HG02970 (cell line): ENCODE measurements at regions not wholly inside any gene's neighbourhood (a gene's known extent, or its start where the extent isn't known, plus 50 kb on each side); places are given as distances from the start of the nearest gene placed in this dataset.

Source experiments
- ATAC-seq: cut with Tn5 transposase; IDR thresholded peaks from one replicate; pipeline ENCODE4 v1.9.1; 2021; ENCODE audit warnings: mild to moderate bottlenecking, moderate library complexity, moderate number of reproducible peaks; ENCODE audit not compliant: unreplicated experiment, low FRiP score

DNA sequence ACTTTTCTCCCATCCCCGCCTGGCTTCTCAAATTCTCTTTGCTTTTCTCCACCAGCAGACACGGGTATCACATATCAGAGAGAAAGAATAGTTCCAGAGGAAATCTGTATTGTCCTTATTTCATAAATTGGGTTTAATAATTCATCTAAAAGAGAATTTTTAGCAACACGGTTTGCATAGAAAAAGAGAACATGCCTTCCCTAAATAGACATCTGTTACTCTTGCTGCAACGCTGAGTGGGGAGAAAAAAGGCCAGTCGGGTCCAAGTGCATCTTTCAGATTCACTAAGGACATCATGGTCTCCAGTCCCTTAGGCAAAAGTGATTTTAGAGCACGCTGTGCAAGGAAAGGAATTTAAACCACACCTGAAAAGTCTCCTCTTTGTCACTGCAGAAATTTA, 201.3 kb downstream of the ABHD5 start:
- ATAC-seq = no peak

DNA sequence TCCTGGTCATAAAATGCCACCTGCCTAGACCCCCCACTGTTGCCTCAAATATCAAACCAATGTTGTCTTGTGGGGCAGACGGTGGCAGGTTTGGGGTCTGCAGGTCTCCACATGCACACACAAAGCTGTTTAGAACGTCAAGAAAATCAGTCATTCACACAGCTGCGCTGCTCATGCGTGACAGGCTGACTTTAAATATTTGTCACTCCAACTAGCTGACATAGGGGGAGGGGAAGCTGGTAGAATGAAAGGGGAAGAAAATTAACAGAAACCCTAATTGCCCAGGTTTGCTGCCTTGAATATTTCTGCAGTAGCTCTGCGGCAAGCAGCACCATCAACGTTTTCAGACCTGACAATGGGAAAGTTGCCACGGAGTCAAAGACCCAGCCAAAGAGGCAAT, 201.8 kb downstream of the ABHD5 start:
- ATAC-seq = no peak

DNA sequence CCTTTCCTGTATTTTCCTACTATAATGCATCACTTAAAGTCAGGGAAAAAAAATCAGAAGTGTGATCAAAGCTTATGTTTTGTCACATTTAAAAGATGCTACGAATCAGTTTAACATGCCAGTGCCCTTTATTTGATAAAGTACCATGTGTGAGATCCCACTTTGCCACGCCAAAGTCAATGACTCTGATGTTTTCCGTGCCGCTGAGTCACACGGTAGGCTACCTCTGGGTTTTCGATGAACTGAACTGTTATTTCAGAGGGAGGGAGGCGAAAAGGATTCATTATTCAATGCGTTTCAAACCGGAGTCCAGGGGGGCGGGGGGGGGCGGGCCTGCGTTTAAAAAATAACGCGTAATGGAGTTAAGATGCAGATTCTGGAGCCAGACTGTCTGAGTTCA, 203.0 kb downstream of the ABHD5 start:
- ATAC-seq = no peak

DNA sequence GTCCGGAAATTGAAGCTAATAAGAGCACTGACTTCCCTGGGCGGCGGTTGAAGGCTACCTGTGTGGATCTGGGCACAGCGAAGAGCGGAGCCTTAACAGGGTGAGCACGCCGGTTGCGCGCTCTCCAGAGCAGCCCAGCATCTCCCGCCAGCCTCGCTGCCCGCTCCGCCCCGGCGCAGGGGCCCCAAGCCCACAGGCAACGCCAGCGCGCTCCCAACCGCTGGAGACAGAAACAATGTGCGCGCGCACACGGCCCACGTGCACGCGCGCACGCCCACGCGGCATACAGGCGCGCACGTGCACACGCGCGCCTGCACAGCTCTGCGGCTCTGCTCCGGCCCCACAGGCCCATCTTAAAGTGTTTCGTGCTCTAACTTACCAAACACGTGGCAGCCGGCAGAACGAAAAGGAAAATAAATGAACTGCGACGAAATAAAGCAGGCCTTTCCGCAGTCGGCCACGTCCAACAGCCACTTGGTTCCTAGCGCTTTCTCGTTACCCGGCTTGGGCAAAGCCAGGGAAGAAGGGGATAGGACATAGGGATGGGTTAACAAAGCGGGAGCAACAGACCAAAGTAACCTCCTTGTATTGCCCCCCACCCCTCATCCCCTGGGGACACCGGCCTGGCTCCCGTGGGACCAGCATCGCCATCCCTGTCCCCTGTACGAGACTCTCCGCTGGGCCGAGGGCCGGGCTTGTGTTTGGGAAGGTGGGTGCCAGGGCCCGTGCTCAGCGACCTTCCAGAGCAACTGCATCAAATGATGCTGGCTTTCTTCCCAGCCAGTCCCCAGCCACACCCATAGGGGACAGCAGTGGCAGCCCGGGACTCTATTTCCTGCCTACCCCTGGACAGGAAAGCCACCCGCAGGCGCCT, 203.7 kb downstream of the ABHD5 start:
- no peak for ATAC-seq

DNA sequence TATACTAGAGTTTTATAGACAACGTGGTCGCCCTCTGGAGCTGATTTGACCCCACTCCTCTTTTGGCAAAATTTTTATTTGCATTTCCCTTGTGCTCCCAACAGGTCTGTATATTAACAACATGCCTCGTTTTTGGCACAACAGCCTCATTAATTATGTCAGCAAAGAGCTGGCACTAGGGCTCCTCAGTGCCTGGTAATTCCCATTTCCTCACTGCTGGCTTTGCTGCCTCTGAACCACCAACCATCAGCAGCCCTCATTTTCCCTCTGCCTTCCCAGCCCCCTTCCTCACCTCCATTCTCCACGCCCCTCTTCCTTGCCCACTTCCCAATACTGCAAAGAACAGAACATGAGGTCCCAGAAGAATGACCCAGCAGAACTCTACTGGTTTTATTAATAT, 204.8 kb downstream of the ABHD5 start:
- no peak for ATAC-seq

DNA sequence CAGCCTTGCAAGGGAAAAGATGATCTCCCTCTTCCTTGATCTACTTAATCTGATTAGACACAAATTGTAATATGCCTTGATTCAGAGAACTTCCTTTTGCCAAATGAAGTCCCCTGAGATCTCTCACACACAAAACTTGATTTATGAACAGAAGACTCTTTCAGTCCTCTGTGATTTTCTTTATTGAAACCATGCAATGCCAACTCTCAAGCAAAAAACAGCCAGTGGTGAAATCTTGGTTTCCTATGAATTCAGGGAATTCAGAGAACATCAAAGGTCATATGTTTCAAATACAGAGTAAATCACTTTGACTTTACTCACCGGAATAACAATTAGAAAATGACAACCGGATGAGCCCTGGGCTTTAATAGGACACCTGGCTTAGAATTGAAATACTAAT, 211.7 kb downstream of the ABHD5 start:
- no peak for ATAC-seq

DNA sequence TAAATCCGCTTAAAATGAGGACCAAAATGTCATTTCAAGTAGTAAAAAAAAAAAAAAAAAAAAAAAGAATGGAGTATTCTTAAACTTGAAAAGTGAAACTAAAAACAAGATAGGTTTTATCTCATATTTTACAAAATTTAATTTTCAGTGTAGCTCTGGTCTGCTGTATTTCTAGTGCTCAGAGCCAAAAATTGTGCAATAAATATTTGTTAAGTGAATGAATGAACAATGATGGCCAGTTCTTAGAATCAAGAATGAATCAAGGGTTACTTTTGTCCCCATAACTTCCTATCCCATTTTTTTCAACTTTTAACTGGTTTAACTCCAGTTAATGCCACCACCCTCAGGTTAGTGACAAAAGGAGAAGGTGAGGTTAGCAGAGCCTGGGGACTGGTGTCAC, 214.4 kb downstream of the ABHD5 start:
- no peak for ATAC-seq

DNA sequence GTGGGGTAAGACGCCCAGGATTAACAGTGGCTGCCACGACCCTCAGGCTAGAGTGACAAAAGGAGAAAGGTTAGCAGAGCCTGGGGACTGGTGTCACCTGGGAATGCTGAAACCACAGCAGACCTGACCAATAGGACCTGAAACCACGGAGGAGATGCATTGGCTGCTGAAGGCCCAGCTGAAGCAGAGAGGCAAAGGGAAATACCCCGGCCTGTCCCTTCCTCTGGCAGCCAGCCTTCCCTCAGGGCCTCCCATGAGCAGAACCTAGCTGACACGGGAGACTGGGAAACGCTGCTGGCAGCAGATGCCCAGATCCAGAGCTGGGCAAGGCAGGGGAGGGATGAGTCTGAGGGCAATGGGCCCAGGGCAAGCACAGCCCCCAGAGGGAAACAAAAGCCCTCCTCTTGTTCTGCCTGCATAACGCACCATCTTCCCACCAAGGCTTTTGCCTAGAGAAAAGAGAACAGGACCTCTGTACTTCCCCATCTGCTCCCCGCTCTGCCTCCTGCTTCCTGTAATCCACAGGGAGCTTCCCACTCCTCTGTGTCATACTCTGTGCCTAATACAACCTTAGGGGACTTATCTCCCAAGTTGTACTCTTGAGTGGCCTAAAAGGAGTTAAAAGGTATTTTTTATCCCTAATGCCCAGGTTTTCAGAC, 216.2 kb downstream of the ABHD5 start:
- no peak for ATAC-seq

DNA sequence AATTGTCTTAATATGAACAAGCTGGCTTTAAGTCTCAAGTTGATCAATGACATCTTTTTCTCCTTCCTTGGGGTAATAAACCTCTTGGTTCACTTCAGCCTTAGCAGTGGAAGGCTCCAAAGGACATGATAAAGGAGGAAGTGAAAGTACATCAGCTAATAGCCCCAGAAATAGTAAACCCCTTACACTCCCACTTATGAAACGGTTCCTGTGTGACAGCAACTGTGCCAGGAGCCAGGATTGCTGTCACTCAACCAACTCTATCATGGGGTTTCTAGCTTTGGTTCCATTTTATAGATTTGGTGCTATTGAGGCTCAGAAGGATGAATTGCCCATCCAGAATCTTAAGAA, 216.7 kb downstream of the ABHD5 start:
- ATAC-seq = no peak

DNA sequence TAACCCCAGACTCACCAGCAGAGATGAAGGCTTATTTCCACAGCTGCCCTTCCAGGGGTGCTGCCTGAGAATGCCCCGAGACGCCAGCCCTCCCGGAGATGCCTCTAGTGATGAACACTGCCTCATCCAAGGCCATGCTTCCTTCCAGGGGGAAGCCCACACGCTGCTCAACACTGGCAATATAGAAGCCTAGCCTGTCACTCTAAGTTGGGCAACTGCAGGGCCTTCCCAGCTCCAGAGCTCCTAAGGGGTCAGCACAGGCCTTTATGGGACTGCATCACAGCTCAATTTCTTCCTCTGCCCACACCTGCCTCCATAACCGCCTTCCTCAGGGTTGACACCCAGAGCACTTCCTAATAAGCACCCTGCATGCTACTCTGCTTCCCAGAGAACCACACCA, 217.7 kb downstream of the ABHD5 start:
- no peak for ATAC-seq

DNA sequence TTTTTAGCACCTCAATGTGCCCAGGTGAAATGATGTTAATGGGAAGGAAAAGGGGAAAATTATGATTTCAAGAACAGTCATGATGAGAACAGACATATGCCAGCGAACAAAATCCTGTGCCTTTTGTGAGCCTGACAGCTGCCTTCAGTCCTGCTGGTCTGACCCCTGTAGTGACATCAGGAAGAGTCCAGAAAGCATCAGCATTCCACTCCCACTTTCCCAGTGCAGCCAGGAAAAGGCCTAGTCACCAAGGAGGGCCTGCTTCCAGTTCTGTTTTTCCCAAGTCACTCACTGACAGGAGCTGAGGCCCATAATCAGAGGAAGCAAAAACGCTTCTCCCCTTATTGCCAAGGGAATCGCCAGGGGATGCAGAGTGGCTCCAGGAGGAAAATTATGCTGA, 218.4 kb downstream of the ABHD5 start:
- ATAC-seq = no peak

DNA sequence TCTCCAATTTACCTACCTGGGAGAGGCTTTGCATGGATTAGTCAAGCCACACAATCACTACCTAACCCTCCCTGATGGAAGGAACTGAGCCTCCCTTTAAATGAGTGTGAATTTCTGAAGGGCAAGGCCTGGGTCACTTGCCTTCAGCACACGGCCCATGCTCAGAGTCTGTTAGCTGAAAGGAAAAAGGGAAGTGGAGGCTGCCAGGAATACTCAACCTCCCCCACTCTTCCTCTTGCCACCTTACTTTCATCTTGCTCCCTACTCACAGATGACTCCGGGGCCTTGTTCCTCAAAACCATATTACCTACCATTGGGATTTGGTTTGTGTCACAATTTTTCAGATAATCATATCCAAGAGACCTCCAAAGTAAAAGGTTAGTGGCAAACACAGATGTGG, 220.0 kb downstream of the ABHD5 start:
- ATAC-seq = no peak

DNA sequence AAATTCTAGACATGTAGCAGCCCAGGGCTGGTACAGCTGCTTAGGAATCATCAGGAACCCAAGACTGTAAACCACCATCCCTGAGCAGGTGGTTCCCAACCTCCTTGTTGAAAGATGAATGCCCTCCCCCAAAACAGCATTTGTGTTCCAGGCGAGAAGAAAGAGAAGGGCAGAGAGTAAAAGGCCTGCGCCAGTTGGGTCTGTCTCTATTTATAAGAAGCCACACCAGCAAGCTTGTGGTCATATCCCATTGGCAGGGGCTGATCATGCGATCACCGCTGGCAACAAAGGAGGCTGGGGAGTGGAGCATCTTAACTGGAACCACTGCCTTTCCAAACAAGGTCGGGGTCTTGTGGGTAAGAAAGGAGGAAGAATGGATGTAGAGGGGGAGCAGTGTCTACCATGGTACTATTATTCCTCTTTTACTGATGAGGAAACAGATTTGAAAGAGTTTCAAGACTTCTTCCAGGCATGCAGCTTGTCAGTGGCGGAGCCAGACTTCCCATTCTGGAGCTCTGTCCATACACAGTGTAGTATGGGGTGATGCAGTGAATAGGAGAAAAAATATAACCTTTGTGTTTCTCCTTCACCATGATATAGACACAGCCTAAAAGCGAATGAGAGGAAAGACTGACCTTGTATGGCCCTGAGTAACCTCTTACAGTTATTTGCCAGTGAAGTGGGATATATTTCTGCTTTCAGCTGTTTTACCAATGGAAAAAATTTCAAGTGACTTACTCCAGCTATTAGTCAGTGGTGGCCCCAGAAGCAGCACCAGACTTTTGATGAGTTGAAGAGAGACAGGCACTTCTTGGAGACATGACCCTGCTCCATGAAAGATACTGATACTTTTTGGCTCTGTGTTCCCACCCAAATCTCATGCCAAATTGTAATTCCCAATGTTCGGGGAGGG, 222.6 kb downstream of the ABHD5 start:
- no peak for ATAC-seq

DNA sequence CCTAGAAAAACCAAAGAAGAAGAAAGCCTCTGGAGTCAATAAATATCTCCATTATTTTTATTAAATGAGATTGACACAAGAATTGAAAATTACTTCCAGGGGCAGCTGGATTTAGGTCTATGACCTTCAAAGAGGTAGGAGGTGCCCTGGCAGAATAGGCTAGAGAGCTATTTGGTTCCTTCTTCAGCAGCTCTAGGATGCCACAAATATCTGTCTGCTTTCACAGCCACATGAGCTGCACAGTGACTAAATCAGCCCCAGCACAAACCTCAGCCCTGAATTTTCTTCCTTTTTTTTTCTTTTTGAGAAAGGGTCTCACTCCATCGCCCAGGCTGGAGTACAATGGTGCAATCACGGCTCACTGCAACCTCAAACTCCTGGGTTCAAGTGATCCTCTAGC, 223.5 kb downstream of the ABHD5 start:
- ATAC-seq = no peak

DNA sequence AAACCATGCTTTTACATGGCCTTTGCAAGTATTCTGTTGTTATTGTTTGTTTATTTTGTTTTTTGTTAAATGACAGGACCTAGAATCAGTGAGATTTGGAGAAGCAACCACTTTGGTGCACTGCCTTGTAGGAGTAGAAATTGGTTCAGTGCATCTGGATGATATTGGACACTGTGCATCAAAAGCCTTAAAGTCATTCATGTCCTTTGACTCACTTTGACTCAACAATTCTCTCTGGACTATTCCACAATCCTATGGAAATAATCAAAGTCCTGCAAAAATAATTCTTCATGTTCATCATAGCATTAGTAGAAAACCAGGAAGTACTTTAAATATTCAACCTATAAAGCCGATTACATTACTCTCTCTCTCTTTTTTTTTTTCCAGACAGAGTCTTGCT, 224.8 kb downstream of the ABHD5 start:
- ATAC-seq = no peak

DNA sequence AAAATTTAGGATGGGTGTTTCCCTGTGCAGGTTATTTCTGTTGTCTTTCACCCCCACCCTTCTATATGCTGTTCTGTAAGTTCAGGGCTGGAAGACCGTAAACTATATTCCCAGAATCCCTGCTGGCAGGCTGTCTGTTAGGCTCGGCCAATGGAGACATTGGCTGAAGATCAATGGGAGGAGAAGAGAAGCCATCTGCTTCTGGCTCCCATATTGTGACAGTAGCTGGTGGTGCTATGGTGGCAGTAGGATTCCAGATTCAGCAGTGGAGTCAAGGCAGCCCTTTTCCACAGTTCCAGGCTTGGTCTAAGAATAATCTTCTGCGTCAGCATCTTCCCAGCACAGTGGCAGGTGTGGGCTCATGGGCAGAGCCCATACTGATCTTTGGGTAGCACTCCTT, 226.6 kb downstream of the ABHD5 start:
- ATAC-seq = no peak

DNA sequence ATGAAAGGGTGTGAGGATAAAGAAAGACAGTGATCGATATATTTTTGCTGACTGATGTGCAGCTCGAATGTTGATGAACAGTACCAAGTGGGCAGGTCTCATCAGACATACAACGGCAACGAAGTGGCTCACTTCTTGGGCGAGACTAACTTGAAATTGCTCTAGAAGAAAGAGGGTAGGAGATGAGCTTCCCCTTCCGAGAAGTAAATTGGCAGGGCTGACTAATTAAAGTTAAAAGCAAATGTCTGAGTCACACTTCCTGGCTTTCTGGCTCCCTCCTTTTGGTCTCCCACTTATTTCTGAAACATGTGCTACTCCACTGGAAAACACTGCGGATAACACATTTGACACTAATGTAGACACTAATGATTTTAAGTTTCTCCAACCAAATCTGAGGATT, 228.3 kb downstream of the ABHD5 start:
- ATAC-seq = no peak

DNA sequence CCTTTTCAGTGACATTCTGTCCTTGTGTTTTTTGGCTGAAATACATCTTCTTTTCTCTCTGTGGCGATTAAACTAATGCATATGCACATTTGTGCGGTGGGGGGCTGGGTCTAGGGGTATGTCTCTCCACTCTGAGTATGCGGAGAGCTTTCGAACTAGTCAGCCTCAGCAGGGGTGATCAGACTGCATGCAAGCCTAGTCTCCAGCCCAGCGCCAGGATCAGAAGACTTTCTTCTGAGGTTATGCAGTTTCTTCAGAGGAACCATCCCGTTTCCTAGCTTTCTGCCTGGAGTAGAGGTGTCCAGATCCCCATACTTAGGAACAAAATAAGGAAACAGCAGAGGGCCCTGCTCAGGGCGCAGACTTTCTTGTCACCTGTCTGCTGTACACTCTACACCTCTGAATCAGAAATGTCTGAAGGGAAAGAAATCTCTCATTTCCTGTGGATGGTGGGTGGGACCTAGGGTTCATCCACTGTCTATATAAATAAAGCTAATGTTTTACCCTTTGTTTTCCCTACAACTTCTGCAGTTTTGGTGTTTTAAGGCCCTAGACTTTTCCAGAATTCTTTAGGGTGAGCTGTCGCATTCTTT, 230.4 kb downstream of the ABHD5 start:
- no peak for ATAC-seq

DNA sequence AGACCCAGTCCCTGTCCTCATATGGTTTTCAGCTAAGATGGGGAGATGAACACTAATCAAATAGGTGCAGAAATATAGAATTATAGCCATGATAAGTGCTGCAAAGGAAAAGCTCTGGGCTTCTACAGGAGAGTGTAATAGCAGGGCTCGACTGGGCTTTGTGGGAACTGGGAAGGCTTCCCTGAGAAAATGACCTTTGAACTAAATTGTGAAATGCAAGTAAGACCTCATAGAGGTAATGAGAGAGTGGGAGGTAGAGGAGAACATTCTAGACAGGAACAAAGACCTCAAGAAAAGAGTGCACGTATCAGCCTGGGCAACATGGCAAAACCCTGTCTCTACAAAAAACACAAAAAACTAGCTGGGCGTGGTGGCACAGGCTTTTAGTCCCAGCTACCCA, 231.6 kb downstream of the ABHD5 start:
- ATAC-seq = no peak

DNA sequence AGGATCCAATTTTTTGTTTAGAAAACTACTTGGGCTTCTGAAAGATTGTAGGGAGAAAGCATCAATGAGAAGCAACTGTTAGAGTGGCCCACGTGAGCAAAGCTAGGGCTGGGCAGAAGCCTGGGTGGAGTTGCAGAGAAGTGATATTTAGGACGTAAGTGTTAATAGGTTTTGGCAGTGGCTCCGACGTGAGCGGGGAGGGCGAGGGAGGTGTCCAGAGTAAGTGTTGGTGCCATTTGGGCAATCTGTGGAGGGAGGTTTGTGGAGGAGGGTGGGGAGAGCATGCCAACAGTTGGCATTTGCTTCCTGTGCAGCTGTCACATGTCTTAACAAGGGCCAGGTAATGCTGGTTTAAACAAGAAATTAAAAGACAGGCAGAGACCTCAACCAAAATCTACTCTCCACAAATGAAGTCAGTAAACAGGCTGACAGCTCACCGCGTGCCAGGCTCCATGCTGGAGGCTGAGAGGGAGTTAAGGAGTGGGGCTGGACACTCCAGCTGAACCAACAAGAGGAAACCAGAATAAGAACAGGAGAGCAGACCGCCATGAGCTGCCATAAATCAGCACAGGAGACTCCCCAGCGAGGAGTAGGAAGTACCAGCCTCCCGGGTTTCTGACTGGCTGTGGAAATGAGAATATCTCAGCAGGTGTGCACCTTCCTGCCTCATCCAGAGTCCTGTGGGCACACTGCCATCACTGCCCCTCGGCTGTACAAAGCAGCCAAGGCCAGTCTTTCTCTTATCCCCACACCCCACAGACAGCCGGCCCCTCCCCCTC, 232.6 kb downstream of the ABHD5 start:
- no peak for ATAC-seq
